DOHH2 (cell line): ENCODE measurements at regions not wholly inside any gene's neighbourhood (a gene's known extent, or its start where the extent isn't known, plus 50 kb on each side); places are given as distances from the start of the nearest gene placed in this dataset.

ENCODE experiments used
- EZH2phosphoT487 ChIP-seq: fragments of 200-600 bp; sonication (generic); IDR thresholded peaks from 2 replicates; pipeline ENCODE4 v1.6.1; 2017; ENCODE audit warnings: borderline replicate concordance, mild to moderate bottlenecking, antibody characterized with exemption, low read length, moderate library complexity, mixed read lengths
- TF ChIP-seq, protein P1 (sequence below): fragments of 200-600 bp; sonication (generic); IDR thresholded peaks from one replicate; pipeline ENCODE4 v1.5.1; 2014; ENCODE audit warnings: antibody characterized with exemption, mild to moderate bottlenecking, low read depth, low read length; ENCODE audit not compliant: poor library complexity, severe bottlenecking

DNA sequence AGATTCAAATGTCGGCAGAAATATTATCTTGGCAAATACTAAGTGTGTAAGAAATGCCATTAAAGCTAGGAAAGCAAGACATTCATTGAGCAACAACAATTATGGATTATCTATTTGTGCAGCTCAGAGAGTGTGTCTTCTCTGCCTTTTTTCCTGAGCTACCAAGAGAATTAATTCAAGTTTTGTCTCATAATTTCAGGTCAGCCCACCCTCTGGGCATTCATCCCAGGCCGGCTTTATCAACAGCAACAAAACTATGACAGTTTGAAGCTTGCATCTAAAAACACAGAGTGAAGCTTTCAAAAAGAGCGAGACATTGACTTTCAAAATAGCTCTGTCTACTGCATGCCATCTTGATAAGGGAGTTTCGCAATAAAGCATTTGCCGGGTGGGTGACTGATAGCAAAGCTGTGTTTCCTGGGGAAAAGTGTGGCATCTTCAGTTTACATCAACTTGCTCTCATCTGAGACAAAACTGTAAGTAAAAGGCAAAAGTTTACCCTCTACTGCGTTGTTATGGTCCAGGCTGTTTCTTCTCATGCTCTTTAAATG lies 182.4 kb downstream of the IRX1 start:
- TF ChIP-seq, protein P1, sequence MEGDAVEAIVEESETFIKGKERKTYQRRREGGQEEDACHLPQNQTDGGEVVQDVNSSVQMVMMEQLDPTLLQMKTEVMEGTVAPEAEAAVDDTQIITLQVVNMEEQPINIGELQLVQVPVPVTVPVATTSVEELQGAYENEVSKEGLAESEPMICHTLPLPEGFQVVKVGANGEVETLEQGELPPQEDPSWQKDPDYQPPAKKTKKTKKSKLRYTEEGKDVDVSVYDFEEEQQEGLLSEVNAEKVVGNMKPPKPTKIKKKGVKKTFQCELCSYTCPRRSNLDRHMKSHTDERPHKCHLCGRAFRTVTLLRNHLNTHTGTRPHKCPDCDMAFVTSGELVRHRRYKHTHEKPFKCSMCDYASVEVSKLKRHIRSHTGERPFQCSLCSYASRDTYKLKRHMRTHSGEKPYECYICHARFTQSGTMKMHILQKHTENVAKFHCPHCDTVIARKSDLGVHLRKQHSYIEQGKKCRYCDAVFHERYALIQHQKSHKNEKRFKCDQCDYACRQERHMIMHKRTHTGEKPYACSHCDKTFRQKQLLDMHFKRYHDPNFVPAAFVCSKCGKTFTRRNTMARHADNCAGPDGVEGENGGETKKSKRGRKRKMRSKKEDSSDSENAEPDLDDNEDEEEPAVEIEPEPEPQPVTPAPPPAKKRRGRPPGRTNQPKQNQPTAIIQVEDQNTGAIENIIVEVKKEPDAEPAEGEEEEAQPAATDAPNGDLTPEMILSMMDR = no peak
- no peak for TF ChIP-seq EZH2phosphoT487
